NT2/D1 (cell line): ENCODE measurements at regions not wholly inside any gene's neighbourhood (a gene's known extent, or its start where the extent isn't known, plus 50 kb on each side); places are given as distances from the start of the nearest gene placed in this dataset.

ENCODE experiments used
- DNase-seq: peaks from one replicate; pipeline ENCODE4 v3.0.0-alpha.2; 2011; ENCODE audit warnings: low read depth, low spot score
- H3K27me3 ChIP-seq: 2 replicates; pipeline ENCODE4 v1.6.0; 2011; ENCODE audit warnings: mild to moderate bottlenecking; ENCODE audit not compliant: insufficient read length, insufficient read depth
- H3K36me3 ChIP-seq: 2 replicates; pipeline ENCODE4 v1.6.1; 2011; ENCODE audit warnings: mild to moderate bottlenecking, low read length, mixed read lengths; ENCODE audit not compliant: insufficient read depth, insufficient read length
- H3K4me1 ChIP-seq: 2 replicates; pipeline ENCODE4 v1.5.1; 2011; ENCODE audit not compliant: insufficient read depth, insufficient read length
- H3K4me3 ChIP-seq: 2 replicates; pipeline ENCODE4 v1.5.1; 2011; ENCODE audit warnings: low read depth; ENCODE audit not compliant: insufficient read length
- H3K9ac ChIP-seq: 2 replicates; pipeline ENCODE4 v1.6.0; 2011; ENCODE audit warnings: low read depth; ENCODE audit not compliant: insufficient read length
- H3K9me3 ChIP-seq: 2 replicates; pipeline ENCODE4 v1.5.1; 2011; ENCODE audit warnings: mild to moderate bottlenecking, low read length; ENCODE audit not compliant: insufficient read depth
- SUZ12 ChIP-seq: IDR thresholded peaks from 2 replicates; pipeline ENCODE4 v1.6.1; 2011; ENCODE audit not compliant: insufficient read length, insufficient read depth; ENCODE audit errors: extremely low read depth
- YY1 ChIP-seq: IDR thresholded peaks from 2 replicates; pipeline ENCODE4 v1.6.1; 2011; ENCODE audit not compliant: insufficient read length, insufficient read depth
- ZNF274 ChIP-seq: IDR thresholded peaks from 2 replicates; pipeline ENCODE4 v1.6.1; 2011; ENCODE audit warnings: mild to moderate bottlenecking, low read depth, low read length

DNA sequence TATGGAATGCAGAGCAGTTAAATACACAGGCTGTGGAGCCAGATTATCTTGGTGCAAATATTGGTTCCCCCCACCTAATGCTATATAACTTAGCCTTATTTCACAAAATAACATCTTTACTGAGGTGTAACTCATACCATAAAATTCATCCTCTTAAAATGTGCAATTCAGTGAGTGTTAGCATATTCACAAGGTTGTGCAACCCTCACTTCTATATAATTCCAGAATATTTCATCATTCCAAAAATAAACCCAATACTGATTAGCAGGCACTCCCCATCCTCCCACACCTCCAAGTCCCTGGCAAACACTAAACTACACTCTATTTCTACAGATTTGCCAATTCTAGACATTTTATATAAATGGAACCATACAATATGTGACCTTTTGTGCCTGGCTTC lies 116.3 kb upstream of the CNTN1 start:
- TF ChIP-seq YY1 = no peak
- no peak for TF ChIP-seq SUZ12
- no peak for TF ChIP-seq ZNF274
- no peak for DNase-seq
- Histone ChIP-seq H3K27me3 (no peaks in the 10 kb centered on the region), H3K36me3 (no peaks in the 10 kb centered on the region), H3K9ac (no peak overlapping the region), H3K4me3 (no peak overlapping the region), H3K4me1 (no peaks in the 10 kb centered on the region), H3K9me3 (peaks cover 9% of the 10 kb centered on the region; the same call in 1 of the 2 replicates)

- no peak overlapping the region for H3K4me3 ChIP-seq
- H3K27me3 ChIP-seq = no peaks in the 10 kb centered on the region
- no peaks in the 10 kb centered on the region for H3K4me1 ChIP-seq
- no peaks in the 10 kb centered on the region for H3K36me3 ChIP-seq
- no peak for TF ChIP-seq ZNF274
- TF ChIP-seq SUZ12 = no peak
- TF ChIP-seq YY1 = no peak
- no peak for DNase-seq
- peaks cover 26% of the 10 kb centered on the region; the same call in 1 of the 2 replicates for H3K9me3 ChIP-seq
- H3K9ac ChIP-seq = no peak overlapping the region
Observed at GRCh38 chr12:40577834-40578233, 114.4 kb upstream of the CNTN1 start.

GRCh38 chr12:40579687-40580086 lies 112.6 kb upstream of the CNTN1 start:
- DNase-seq = no peak
- H3K9me3 ChIP-seq = peaks cover 26% of the 10 kb centered on the region; the same call in 1 of the 2 replicates
- H3K9ac ChIP-seq = no peak overlapping the region
- no peaks in the 10 kb centered on the region for H3K36me3 ChIP-seq
- no peaks in the 10 kb centered on the region for H3K27me3 ChIP-seq
- TF ChIP-seq SUZ12 (no peak), ZNF274 (no peak), YY1 (no peak)
- H3K4me3 ChIP-seq = no peak overlapping the region
- no peaks in the 10 kb centered on the region for H3K4me1 ChIP-seq

DNA sequence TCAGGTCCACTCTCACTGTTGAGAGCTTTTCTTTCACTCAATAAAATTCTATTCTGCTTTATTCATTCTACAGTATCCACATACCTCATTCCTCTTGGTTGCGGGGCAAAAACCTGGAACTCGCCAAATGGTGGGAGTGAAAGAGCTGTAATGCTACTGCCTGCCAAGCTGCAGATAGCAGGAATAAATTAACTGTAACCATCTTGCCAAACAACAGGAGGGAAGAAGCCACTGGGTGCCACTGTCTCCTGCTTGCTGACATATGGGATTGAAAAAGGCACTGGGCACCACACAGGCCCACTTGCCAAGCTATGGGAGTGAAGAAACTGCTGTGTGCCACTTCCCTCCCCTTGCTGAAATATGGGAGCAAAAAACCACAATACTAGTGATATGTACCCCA lies 111.9 kb upstream of the CNTN1 start:
- DNase-seq = no peak
- H3K9ac ChIP-seq = no peak overlapping the region
- peaks cover 26% of the 10 kb centered on the region; the same call in 1 of the 2 replicates for H3K9me3 ChIP-seq
- TF ChIP-seq ZNF274 (no peak), YY1 (no peak), SUZ12 (no peak)
- no peaks in the 10 kb centered on the region for H3K27me3 ChIP-seq
- no peaks in the 10 kb centered on the region for H3K36me3 ChIP-seq
- no peaks in the 10 kb centered on the region for H3K4me1 ChIP-seq
- H3K4me3 ChIP-seq = no peak overlapping the region

DNA sequence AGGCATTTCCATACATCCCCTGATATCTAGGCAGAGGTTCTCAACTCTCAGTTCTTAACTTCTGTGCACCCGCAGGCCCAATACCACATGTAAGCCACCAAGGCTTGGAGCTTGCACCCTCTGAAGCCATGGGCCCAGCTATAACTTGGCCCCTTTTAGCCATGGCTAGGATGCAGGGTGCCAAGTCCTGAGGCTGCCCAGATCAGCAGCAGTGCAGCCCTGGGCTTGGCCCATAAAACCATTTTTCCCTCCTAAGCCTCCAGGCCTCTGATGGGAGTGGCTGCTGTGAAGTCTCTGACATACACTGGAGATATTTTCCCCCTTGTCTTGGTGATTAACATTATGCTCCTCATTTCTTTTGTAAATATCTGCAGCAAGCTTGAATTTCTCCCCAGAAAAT lies 110.3 kb upstream of the CNTN1 start:
- H3K36me3 ChIP-seq = no peaks in the 10 kb centered on the region
- TF ChIP-seq ZNF274 (no peak), YY1 (no peak), SUZ12 (no peak)
- H3K9ac ChIP-seq = no peak overlapping the region
- DNase-seq = no peak
- no peaks in the 10 kb centered on the region for H3K27me3 ChIP-seq
- peaks cover 26% of the 10 kb centered on the region; the same call in 1 of the 2 replicates for H3K9me3 ChIP-seq
- no peaks in the 10 kb centered on the region for H3K4me1 ChIP-seq
- no peak overlapping the region for H3K4me3 ChIP-seq

GRCh38 chr12:40583743-40584142 lies 108.5 kb upstream of the CNTN1 start:
- Histone ChIP-seq H3K9ac (no peak overlapping the region), H3K4me1 (no peaks in the 10 kb centered on the region), H3K36me3 (no peaks in the 10 kb centered on the region), H3K9me3 (peaks cover 26% of the 10 kb centered on the region; the same call in 1 of the 2 replicates), H3K4me3 (no peak overlapping the region), H3K27me3 (no peaks in the 10 kb centered on the region)
- TF ChIP-seq SUZ12 (no peak), ZNF274 (no peak), YY1 (no peak)
- DNase-seq = no peak

GRCh38 chr12:40584763-40585162 lies 107.5 kb upstream of the CNTN1 start:
- Histone ChIP-seq H3K9ac (no peak overlapping the region), H3K9me3 (peaks cover 32% of the 10 kb centered on the region), H3K27me3 (no peaks in the 10 kb centered on the region), H3K4me3 (no peak overlapping the region), H3K4me1 (no peaks in the 10 kb centered on the region), H3K36me3 (no peaks in the 10 kb centered on the region)
- TF ChIP-seq YY1 (no peak), ZNF274 (no peak), SUZ12 (no peak)
- no peak for DNase-seq
